NCI-H524 treated with DMSO at 0.1 percent for 48 hours (cell line): ENCODE measurements at regions not wholly inside any gene's neighbourhood (a gene's known extent, or its start where the extent isn't known, plus 50 kb on each side); places are given as distances from the start of the nearest gene placed in this dataset.

Experiments
- DNase-seq: peaks from one replicate; lab custom pipeline; 2025; lab: John Stamatoyannopoulos, UW

- DNase-seq, result no peak
Measured at GRCh38 chr22:27474112-27474571, 327.4 kb downstream of the MN1 start.

- no peak for DNase-seq
Measured at GRCh38 chr22:27474711-27475547, 326.6 kb downstream of the MN1 start.

- no peak for DNase-seq
Measured at GRCh38 chr22:27475548-27475897, 326.0 kb downstream of the MN1 start.

- DNase-seq, result no peak
Measured at GRCh38 chr22:27476318-27476717, 325.2 kb downstream of the MN1 start.

GRCh38 chr22:27476729-27477128 is 324.8 kb downstream of the MN1 start:
- no peak for DNase-seq

GRCh38 chr22:27477171-27477570 is 324.4 kb downstream of the MN1 start:
- no peak for DNase-seq

- DNase-seq, result no peak
Measured at GRCh38 chr22:27480487-27480886, 321.1 kb downstream of the MN1 start.

GRCh38 chr22:27482402-27482801 is 319.2 kb downstream of the MN1 start:
- no peak for DNase-seq

GRCh38 chr22:27483095-27483785 is 318.3 kb downstream of the MN1 start:
- no peak for DNase-seq

- DNase-seq, result no peak
Measured at GRCh38 chr22:27485842-27486241, 315.7 kb downstream of the MN1 start.

GRCh38 chr22:27487600-27488452 is 313.7 kb downstream of the MN1 start:
- DNase-seq, result no peak

- no peak for DNase-seq
Measured at GRCh38 chr22:27488456-27489177, 312.9 kb downstream of the MN1 start.

GRCh38 chr22:27489178-27489675 is 312.3 kb downstream of the MN1 start:
- DNase-seq, result no peak

GRCh38 chr22:27490080-27490479 is 311.5 kb downstream of the MN1 start:
- DNase-seq, result no peak

GRCh38 chr22:27491888-27492287 is 309.7 kb downstream of the MN1 start:
- DNase-seq, result no peak

- DNase-seq, result no peak
Measured at GRCh38 chr22:27492566-27493201, 308.9 kb downstream of the MN1 start.

GRCh38 chr22:27493796-27494195 is 307.8 kb downstream of the MN1 start:
- no peak for DNase-seq

GRCh38 chr22:27494785-27495184 is 306.8 kb downstream of the MN1 start:
- DNase-seq, result no peak

- DNase-seq, result no peak
Measured at GRCh38 chr22:27495325-27495724, 306.2 kb downstream of the MN1 start.

- DNase-seq, result no peak
Measured at GRCh38 chr22:27499121-27499520, 302.4 kb downstream of the MN1 start.
